Fibroblast of the aortic adventitia (primary cell): ENCODE measurements at regions not wholly inside any gene's neighbourhood (a gene's known extent, or its start where the extent isn't known, plus 50 kb on each side); places are given as distances from the start of the nearest gene placed in this dataset.

Experiments
- DNase-seq: peaks from one replicate; pipeline ENCODE4 v3.0.0-alpha.2; 2010; ENCODE audit warnings: low read depth
- H3K4me3 ChIP-seq: 2 replicates; pipeline ENCODE4 v1.5.1; 2011; ENCODE audit warnings: low read depth, mild to moderate bottlenecking, control low read depth, low read length, moderate library complexity
- CTCF ChIP-seq: IDR thresholded peaks from 2 replicates; pipeline ENCODE4 v1.5.1; 2011; ENCODE audit warnings: mild to moderate bottlenecking, low read length, control low read depth, inconsistent platforms; ENCODE audit not compliant: insufficient read depth

- no peak for DNase-seq
- no peak overlapping the region for H3K4me3 ChIP-seq
- no peak for TF ChIP-seq CTCF
Observed at GRCh38 chr2:147110962-147111361, 733.9 kb upstream of the ACVR2A start.

DNA sequence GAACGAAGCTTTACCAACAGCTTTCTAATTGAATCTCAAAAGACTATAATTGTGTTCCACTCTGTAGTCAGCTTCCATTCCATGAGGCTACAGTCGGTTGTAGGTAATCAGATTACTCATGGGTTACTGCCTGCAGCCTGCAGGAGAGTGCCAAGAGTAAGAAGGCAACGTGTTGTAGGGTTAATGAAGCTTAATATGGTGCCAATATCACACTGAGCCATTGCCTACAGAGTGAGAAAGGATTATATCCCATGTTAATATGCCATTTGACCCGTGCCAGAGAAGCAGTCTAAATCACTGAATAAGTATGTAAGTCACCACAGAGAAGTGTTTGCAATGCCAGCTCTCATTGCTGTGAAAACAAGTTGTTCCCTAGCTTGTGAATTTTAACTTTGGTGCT is 734.5 kb upstream of the ACVR2A start:
- DNase-seq, result peak; percentile 29
- TF ChIP-seq CTCF, result no peak
- H3K4me3 ChIP-seq, result no peak overlapping the region

GRCh38 chr2:147109291-147109690 is 735.5 kb upstream of the ACVR2A start:
- no peak overlapping the region for H3K4me3 ChIP-seq
- DNase-seq, result no peak
- TF ChIP-seq CTCF, result no peak

GRCh38 chr2:147108548-147108947 is 736.3 kb upstream of the ACVR2A start:
- no peak for TF ChIP-seq CTCF
- H3K4me3 ChIP-seq, result no peak overlapping the region
- peak; percentile 95 for DNase-seq

GRCh38 chr2:147101941-147102790 is 742.7 kb upstream of the ACVR2A start:
- no peak overlapping the region for H3K4me3 ChIP-seq
- no peak for TF ChIP-seq CTCF
- peak; percentile 95 for DNase-seq

- no peak overlapping the region for H3K4me3 ChIP-seq
- no peak for TF ChIP-seq CTCF
- DNase-seq, result peak; percentile 95
Observed at GRCh38 chr2:147100406-147101035, 744.3 kb upstream of the ACVR2A start.
